Adipocyte (in vitro differentiated cells): ENCODE measurements at regions not wholly inside any gene's neighbourhood (a gene's known extent, or its start where the extent isn't known, plus 50 kb on each side); places are given as distances from the start of the nearest gene placed in this dataset.
"Not testable (repeated sequence)": the region's sequence is repeated elsewhere in the genome, so short reads cannot be mapped to it uniquely, and the experiment has no call there.

ENCODE experiments used
- DNase-seq: peaks from one replicate; pipeline ENCODE4 v3.0.0-alpha.2; 2015; ENCODE audit warnings: low read depth
- H3K27me3 ChIP-seq: replicated peaks from 2 replicates; pipeline ENCODE4 v1.7.0; 2013; ENCODE audit warnings: mild to moderate bottlenecking, low read length, moderate library complexity; ENCODE audit not compliant: control insufficient read depth, insufficient read depth
- H3K36me3 ChIP-seq: 2 replicates; pipeline ENCODE4 v1.7.0; 2013; ENCODE audit warnings: low read length, mild to moderate bottlenecking, moderate library complexity; ENCODE audit not compliant: control insufficient read depth, insufficient read depth, severe bottlenecking
- H3K4me1 ChIP-seq: 2 replicates; pipeline ENCODE4 v1.7.0; 2013; ENCODE audit warnings: mild to moderate bottlenecking, low read length, moderate library complexity; ENCODE audit not compliant: control insufficient read depth, insufficient read depth
- H3K4me3 ChIP-seq: 2 replicates; pipeline ENCODE4 v1.7.0; 2013; ENCODE audit warnings: mild to moderate bottlenecking, low read length, moderate library complexity
- H3K9ac ChIP-seq: 2 replicates; pipeline ENCODE4 v1.7.0; 2013; ENCODE audit warnings: mild to moderate bottlenecking, low read length, moderate library complexity
- H3K9me3 ChIP-seq: 2 replicates; pipeline ENCODE4 v1.7.0; 2013; ENCODE audit warnings: mild to moderate bottlenecking, low read length, moderate library complexity; ENCODE audit not compliant: control insufficient read depth

DNA sequence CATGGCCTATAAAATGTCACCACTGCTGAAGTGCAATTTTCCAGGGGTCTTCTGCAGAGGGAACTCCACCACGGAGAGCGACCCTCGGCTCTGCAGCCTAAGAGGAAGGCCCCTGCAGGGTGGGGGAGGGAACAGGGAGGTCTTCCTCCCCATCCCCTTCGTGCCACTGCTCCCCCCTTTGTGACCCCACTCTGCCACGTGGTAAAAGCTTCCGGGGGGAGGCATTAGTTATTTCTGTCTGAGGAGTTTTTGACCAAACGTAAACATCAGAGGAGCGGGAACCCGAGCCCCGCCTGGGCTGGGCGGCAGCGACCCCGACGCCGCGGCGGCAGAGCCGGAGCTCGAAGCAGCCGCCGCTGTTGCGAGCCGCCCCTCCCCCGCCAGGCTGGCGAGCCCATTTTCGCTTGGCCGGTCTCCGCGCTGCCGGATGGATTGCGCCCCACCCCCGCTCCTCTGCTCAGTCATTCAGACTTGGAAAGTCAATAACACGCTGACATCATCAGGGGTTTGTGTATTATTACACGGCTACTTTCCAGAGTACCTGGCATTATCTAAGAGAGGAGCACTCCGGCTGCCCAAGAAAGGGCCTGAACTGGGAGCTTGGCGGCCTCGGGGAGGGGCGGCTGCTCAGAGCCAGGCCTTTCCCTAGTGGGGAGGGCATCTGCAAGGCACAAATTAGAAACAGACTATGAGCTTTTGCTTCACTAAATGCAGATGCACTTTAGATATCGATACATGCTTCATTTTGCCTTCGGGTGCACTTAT is 162.5 kb upstream of the TBL1XR1 start:
- Histone ChIP-seq H3K27me3 (no peaks in the 10 kb centered on the region), H3K9me3 (no peaks in the 10 kb centered on the region), H3K9ac (peak overlapping the region; percentile 79), H3K36me3 (no peaks in the 10 kb centered on the region), H3K4me3 (peak overlapping the region; percentile 71), H3K4me1 (peaks cover 44% of the 10 kb centered on the region)
- peak; percentile 98 for DNase-seq

- peaks cover 44% of the 10 kb centered on the region for H3K4me1 ChIP-seq
- no peak overlapping the region for H3K4me3 ChIP-seq
- no peak for DNase-seq
These were observed 164.0 kb upstream of the TBL1XR1 start for GRCh38 chr3:177361081-177361938.

DNA sequence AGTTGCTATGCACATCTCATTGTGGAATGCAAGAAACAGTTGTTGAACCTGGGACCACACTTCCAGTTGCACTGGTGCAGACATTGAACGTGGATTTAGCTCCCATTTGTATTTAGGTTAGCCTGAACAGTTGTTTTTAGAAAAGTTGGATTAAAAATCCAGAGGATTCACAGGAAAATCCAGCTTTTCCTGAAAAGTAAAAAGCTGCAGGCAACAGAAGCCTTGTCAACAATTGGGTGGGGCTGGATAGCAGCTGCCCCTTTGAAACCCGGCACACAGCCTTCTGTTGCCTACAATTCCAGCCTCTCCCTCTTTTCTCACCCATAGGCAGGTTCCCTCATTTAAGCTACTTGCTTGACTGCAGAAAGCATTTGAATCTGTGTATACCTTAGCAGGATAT is 165.3 kb upstream of the TBL1XR1 start:
- Histone ChIP-seq H3K4me1 (peaks cover 34% of the 10 kb centered on the region), H3K9ac (no peak overlapping the region), H3K27me3 (no peaks in the 10 kb centered on the region), H3K36me3 (no peaks in the 10 kb centered on the region), H3K4me3 (no peak overlapping the region), H3K9me3 (no peaks in the 10 kb centered on the region)
- DNase-seq: no peak

More at GRCh38 chr3:177361081-177361938, 164.0 kb upstream of the TBL1XR1 start:
- Histone ChIP-seq H3K9me3 (no peaks in the 10 kb centered on the region), H3K36me3 (no peaks in the 10 kb centered on the region), H3K9ac (peak overlapping the region; percentile 79), H3K27me3 (no peaks in the 10 kb centered on the region)

GRCh38 chr3:177364236-177364635 is 167.0 kb upstream of the TBL1XR1 start:
- Histone ChIP-seq H3K4me1 (peaks cover 21% of the 10 kb centered on the region), H3K27me3 (no peaks in the 10 kb centered on the region), H3K4me3 (no peak overlapping the region), H3K36me3 (no peaks in the 10 kb centered on the region), H3K9me3 (no peaks in the 10 kb centered on the region), H3K9ac (no peak overlapping the region)
- no peak for DNase-seq

GRCh38 chr3:177365294-177365693 is 168.0 kb upstream of the TBL1XR1 start:
- not testable (repeated sequence) for DNase-seq, H3K4me3 ChIP-seq, H3K9me3 ChIP-seq, H3K36me3 ChIP-seq, H3K27me3 ChIP-seq, H3K9ac ChIP-seq
- H3K4me1 ChIP-seq: peaks cover 12% of the 10 kb centered on the region

GRCh38 chr3:177367788-177368187 is 170.5 kb upstream of the TBL1XR1 start:
- no peaks in the 10 kb centered on the region for H3K36me3 ChIP-seq
- no peak overlapping the region for H3K9ac ChIP-seq
- H3K27me3 ChIP-seq: no peaks in the 10 kb centered on the region
- H3K4me3 ChIP-seq: no peak overlapping the region
- no peak for DNase-seq
- H3K9me3 ChIP-seq: no peaks in the 10 kb centered on the region
- peaks cover 5% of the 10 kb centered on the region for H3K4me1 ChIP-seq

GRCh38 chr3:177370246-177370822 is 173.1 kb upstream of the TBL1XR1 start:
- Histone ChIP-seq H3K27me3 (no peaks in the 10 kb centered on the region), H3K36me3 (no peaks in the 10 kb centered on the region), H3K9me3 (no peaks in the 10 kb centered on the region), H3K9ac (no peak overlapping the region), H3K4me1 (no peaks in the 10 kb centered on the region), H3K4me3 (no peak overlapping the region)
- DNase-seq: no peak

DNA sequence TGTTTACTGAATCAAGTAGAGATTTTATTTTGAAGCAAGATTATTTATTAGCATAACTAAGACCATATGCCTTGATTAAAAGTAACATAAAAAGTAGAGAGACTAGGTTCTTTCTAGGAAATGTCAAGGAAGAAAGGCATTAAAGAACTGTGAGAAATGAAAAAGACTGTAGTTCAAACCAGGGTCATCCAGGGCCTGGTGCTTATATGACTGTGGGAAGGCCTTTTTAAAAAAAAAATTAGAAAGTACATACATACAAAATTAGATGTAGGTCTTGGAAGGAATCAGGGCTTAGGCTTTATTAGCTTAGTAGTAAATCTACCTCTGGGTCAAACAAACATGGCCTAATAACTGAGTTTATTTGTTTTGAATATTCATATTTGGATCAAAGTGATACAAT is 173.9 kb upstream of the TBL1XR1 start:
- Histone ChIP-seq H3K27me3 (no peaks in the 10 kb centered on the region), H3K4me1 (no peaks in the 10 kb centered on the region), H3K9me3 (no peaks in the 10 kb centered on the region), H3K36me3 (no peaks in the 10 kb centered on the region), H3K9ac (no peak overlapping the region), H3K4me3 (no peak overlapping the region)
- no peak for DNase-seq

GRCh38 chr3:177371888-177372287 is 174.6 kb upstream of the TBL1XR1 start:
- H3K4me1 ChIP-seq: no peaks in the 10 kb centered on the region
- DNase-seq: no peak
- H3K4me3 ChIP-seq: no peak overlapping the region
- H3K27me3 ChIP-seq: no peaks in the 10 kb centered on the region
- H3K36me3 ChIP-seq: no peaks in the 10 kb centered on the region
- H3K9me3 ChIP-seq: no peaks in the 10 kb centered on the region
- no peak overlapping the region for H3K9ac ChIP-seq

- Histone ChIP-seq H3K36me3 (no peaks in the 10 kb centered on the region), H3K4me1 (no peaks in the 10 kb centered on the region), H3K9me3 (no peaks in the 10 kb centered on the region), H3K27me3 (no peaks in the 10 kb centered on the region), H3K4me3 (no peak overlapping the region), H3K9ac (no peak overlapping the region)
- DNase-seq: no peak
These were observed 177.0 kb upstream of the TBL1XR1 start for GRCh38 chr3:177374323-177374722.

DNA sequence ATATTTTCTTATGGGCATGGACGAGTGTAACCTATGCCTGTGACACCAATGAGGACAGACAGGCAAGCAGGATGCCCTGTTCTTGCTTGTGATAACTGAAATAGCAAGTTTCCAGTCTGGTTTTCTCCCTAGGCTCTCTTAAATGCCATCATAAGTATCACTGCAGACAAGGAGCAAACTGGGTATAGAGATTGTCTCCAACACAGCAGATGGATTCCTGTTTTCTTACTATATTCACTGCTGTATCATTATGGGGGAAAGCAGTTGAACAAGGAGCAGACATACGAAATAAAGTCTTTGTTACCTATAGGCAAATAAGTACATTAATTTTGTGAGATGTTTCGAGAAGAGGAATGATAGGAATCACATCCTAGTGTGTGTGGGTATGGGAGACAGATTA is 178.0 kb upstream of the TBL1XR1 start:
- H3K27me3 ChIP-seq: no peaks in the 10 kb centered on the region
- H3K9ac ChIP-seq: no peak overlapping the region
- H3K36me3 ChIP-seq: no peaks in the 10 kb centered on the region
- no peak overlapping the region for H3K4me3 ChIP-seq
- H3K4me1 ChIP-seq: no peaks in the 10 kb centered on the region
- no peak for DNase-seq
- H3K9me3 ChIP-seq: peaks cover 2% of the 10 kb centered on the region
